ENCODE measurements at regions not wholly inside any gene's neighbourhood (a gene's known extent, or its start where the extent isn't known, plus 50 kb on each side); places are given as distances from the start of the nearest gene placed in this dataset.

DNA sequence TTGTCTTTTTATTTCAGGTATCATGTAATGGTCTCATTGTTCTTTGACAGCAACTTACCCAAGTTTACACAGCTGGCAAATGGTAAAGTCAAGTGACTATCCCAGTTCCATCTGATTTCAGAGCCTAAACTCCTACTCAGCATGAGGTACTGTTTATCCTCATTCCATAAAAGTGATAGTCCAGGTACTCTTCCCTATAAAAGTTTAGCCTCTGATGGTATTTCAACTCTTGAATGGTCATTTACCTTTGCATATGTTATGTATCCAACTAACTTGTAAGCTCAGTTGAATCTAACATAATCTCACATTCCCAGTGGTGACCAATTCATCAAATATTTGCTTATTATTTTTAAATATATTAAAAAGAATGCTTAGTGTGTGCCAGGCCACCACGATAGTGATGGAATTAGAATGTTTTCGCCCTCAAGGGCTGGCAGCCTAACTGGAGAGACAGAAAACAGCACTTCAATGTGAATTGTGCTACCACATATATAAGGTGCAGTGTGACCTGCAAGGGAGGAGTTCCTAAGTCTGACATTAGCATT, 307.1 kb downstream of the CTH start:
- FAIRE-seq, result no peak

DNA sequence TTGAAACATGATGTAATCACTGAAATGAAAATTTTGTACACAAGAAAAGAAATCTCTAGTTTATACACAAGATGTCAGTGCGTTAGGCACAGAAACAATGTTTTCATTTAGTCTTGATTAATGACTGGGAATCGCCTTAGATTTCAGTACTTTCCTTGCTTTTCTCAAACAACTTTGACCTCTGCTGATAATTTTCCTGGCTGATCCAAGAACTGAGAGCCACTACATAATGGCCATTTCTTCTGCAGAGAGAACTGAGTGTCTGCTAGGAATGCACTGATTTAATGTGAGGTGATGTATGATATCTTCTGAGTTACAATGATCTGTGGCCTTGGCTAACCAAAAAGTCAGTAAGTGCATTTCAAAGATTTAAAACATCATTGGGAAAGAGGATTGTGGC, 308.1 kb downstream of the CTH start:
- no peak overlapping the region for H3K9ac ChIP-seq (ENCODE audit: low read length in 3 of 3)
- FAIRE-seq (no peak), DNase-seq (no peak)
- no peaks in the 10 kb centered on the region for H3K9me3 ChIP-seq (ENCODE audit: control insufficient read depth in 2 of 3, insufficient read depth in 1 of 3, low read length in 3 of 3)
- H3K4me3 ChIP-seq (ENCODE audit: low read length in 3 of 3), result no peak overlapping the region
- H3K36me3 ChIP-seq (ENCODE audit: control insufficient read depth in 2 of 3, insufficient read depth in 3 of 3, low read length in 3 of 3), result no peaks in the 10 kb centered on the region
- no peaks in the 10 kb centered on the region for H3K4me1 ChIP-seq (ENCODE audit: control insufficient read depth in 2 of 3, insufficient read depth in 2 of 3, low read depth in 1 of 3, low read length in 3 of 3)
- intact Hi-C loops (cut with DNase I), result no loop called here
- no peaks in the 10 kb centered on the region for H3K27me3 ChIP-seq (ENCODE audit: control insufficient read depth, insufficient read depth, low read length)
- no peak overlapping the region for H3K27ac ChIP-seq (ENCODE audit: low read depth in 2 of 2, low read length in 2 of 2)
- TF ChIP-seq, protein P1, sequence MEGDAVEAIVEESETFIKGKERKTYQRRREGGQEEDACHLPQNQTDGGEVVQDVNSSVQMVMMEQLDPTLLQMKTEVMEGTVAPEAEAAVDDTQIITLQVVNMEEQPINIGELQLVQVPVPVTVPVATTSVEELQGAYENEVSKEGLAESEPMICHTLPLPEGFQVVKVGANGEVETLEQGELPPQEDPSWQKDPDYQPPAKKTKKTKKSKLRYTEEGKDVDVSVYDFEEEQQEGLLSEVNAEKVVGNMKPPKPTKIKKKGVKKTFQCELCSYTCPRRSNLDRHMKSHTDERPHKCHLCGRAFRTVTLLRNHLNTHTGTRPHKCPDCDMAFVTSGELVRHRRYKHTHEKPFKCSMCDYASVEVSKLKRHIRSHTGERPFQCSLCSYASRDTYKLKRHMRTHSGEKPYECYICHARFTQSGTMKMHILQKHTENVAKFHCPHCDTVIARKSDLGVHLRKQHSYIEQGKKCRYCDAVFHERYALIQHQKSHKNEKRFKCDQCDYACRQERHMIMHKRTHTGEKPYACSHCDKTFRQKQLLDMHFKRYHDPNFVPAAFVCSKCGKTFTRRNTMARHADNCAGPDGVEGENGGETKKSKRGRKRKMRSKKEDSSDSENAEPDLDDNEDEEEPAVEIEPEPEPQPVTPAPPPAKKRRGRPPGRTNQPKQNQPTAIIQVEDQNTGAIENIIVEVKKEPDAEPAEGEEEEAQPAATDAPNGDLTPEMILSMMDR (IDR thresholded peaks at IDR 0.05; ENCODE audit: borderline replicate concordance, extremely low read depth, insufficient read depth), result no peak

More for the DNA sequence above, 307.1 kb downstream of the CTH start:
- TF ChIP-seq, protein P1 (IDR thresholded peaks at IDR 0.05; ENCODE audit: borderline replicate concordance, extremely low read depth, insufficient read depth), result no peak
- no peaks in the 10 kb centered on the region for H3K27me3 ChIP-seq (ENCODE audit: control insufficient read depth, insufficient read depth, low read length)
- no peak overlapping the region for H3K27ac ChIP-seq (ENCODE audit: low read depth in 2 of 2, low read length in 2 of 2)
- no peaks in the 10 kb centered on the region for H3K4me1 ChIP-seq (ENCODE audit: control insufficient read depth in 2 of 3, insufficient read depth in 2 of 3, low read depth in 1 of 3, low read length in 3 of 3)
- H3K9me3 ChIP-seq (ENCODE audit: control insufficient read depth in 2 of 3, insufficient read depth in 1 of 3, low read length in 3 of 3), result no peaks in the 10 kb centered on the region
- H3K4me3 ChIP-seq (ENCODE audit: low read length in 3 of 3), result no peak overlapping the region
- intact Hi-C loops (cut with DNase I), result no loop called here
- DNase-seq, result no peak
- no peak overlapping the region for H3K9ac ChIP-seq (ENCODE audit: low read length in 3 of 3)
- no peaks in the 10 kb centered on the region for H3K36me3 ChIP-seq (ENCODE audit: control insufficient read depth in 2 of 3, insufficient read depth in 3 of 3, low read length in 3 of 3)

DNA sequence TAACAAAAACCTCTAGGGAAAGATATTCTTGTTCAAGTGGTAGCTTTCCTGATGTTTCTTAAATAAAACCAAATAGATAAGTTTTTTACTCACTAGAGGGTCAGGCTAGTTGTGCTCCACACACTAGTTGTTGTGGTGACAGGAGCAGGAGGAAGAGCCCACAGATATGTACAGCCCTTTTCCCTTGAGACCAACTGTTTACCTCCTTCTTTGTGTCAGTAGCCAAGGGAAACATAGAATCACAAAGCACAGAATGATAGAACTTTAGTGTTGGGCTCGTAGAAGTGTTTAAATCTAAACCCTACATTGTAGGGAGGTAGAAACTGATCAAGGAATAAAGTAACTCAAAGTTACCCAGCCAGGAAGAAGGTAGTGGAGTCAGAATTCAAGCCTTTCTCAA, 309.0 kb downstream of the CTH start:
- Histone ChIP-seq H3K4me1 (ENCODE audit: control insufficient read depth in 2 of 3, insufficient read depth in 2 of 3, low read depth in 1 of 3, low read length in 3 of 3) (no peaks in the 10 kb centered on the region), H3K36me3 (ENCODE audit: control insufficient read depth in 2 of 3, insufficient read depth in 3 of 3, low read length in 3 of 3) (no peaks in the 10 kb centered on the region), H3K9me3 (ENCODE audit: control insufficient read depth in 2 of 3, insufficient read depth in 1 of 3, low read length in 3 of 3) (peaks cover 0 to 3% (median 0%) of the 10 kb centered on the region in 3 donors), H3K27ac (ENCODE audit: low read depth in 2 of 2, low read length in 2 of 2) (no peak overlapping the region), H3K9ac (ENCODE audit: low read length in 3 of 3) (no peak overlapping the region), H3K4me3 (ENCODE audit: low read length in 3 of 3) (no peak overlapping the region), H3K27me3 (ENCODE audit: control insufficient read depth, insufficient read depth, low read length) (no peaks in the 10 kb centered on the region)
- intact Hi-C loops (cut with DNase I), result no loop called here
- no peak for FAIRE-seq
- TF ChIP-seq, protein P1 (IDR thresholded peaks at IDR 0.05; ENCODE audit: borderline replicate concordance, extremely low read depth, insufficient read depth), result no peak
- DNase-seq, result no peak

DNA sequence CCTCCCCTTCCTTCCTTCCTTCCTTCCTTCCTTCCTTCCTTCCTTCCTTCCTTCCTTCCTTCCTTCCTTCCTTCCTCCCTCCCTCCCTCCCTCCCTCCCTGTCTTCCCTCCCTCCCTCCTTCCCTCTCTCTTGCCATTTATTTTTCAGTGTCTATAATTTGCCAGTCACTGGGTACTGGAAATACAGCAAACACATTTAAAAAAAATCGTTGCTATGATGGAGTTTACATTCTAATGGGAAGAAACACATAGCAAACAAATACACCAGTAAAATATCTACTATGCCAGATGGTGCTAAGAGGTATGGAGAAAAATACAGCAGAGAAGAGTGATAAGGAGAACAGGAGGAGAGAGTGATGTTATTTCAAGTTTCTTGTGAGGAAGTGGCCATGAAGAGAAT, 309.5 kb downstream of the CTH start:
- no peak for FAIRE-seq
- intact Hi-C loops (cut with DNase I), result no loop called here
- H3K27ac ChIP-seq (ENCODE audit: low read depth in 2 of 2, low read length in 2 of 2), result no peak overlapping the region
- H3K4me3 ChIP-seq (ENCODE audit: low read length in 3 of 3), result no peak overlapping the region
- no peak overlapping the region for H3K9ac ChIP-seq (ENCODE audit: low read length in 3 of 3)
- no peaks in the 10 kb centered on the region for H3K4me1 ChIP-seq (ENCODE audit: control insufficient read depth in 2 of 3, insufficient read depth in 2 of 3, low read depth in 1 of 3, low read length in 3 of 3)
- no peaks in the 10 kb centered on the region for H3K36me3 ChIP-seq (ENCODE audit: control insufficient read depth in 2 of 3, insufficient read depth in 3 of 3, low read length in 3 of 3)
- H3K9me3 ChIP-seq (ENCODE audit: control insufficient read depth in 2 of 3, insufficient read depth in 1 of 3, low read length in 3 of 3), result peaks cover 0 to 5% (median 0%) of the 10 kb centered on the region in 3 donors
- no peak for DNase-seq
- no peaks in the 10 kb centered on the region for H3K27me3 ChIP-seq (ENCODE audit: control insufficient read depth, insufficient read depth, low read length)
- TF ChIP-seq, protein P1 (IDR thresholded peaks at IDR 0.05; ENCODE audit: borderline replicate concordance, extremely low read depth, insufficient read depth), result no peak

Data from kidney (tissue), 13 donors.